ENCODE measurements at regions not wholly inside any gene's neighbourhood (a gene's known extent, or its start where the extent isn't known, plus 50 kb on each side); places are given as distances from the start of the nearest gene placed in this dataset.

GRCh38 chr4:130067419-130067818 is 971.5 kb downstream of the C4orf33 start:
- Histone ChIP-seq H3K4me3 (ENCODE audit: control insufficient read depth in 2 of 3, extremely low read depth in 1 of 3, insufficient read depth in 2 of 3, low read depth in 1 of 3, low read length in 3 of 3) (no peak overlapping the region), H3K9me3 (ENCODE audit: control insufficient read depth, low read depth, low read length) (no peaks in the 10 kb centered on the region), H3K27me3 (ENCODE audit: control insufficient read depth, extremely low read depth, insufficient read depth, low read length) (no peaks in the 10 kb centered on the region), H3K9ac (ENCODE audit: control insufficient read depth, extremely low read depth, insufficient read depth, low read length) (no peak overlapping the region), H4K20me1 (ENCODE audit: control insufficient read depth, extremely low read depth, insufficient read depth, low read length) (no peaks in the 10 kb centered on the region), H3K36me3 (ENCODE audit: control insufficient read depth in 2 of 2, extremely low read depth in 1 of 2, insufficient read depth in 2 of 2, low read length in 2 of 2) (no peaks in the 10 kb centered on the region), H3K27ac (ENCODE audit: control insufficient read depth, insufficient read depth, low read length) (no peak overlapping the region), H3K9me1 (ENCODE audit: control insufficient read depth, extremely low read depth, insufficient read depth, low read length) (no peaks in the 10 kb centered on the region), H3K79me2 (ENCODE audit: control insufficient read depth, insufficient read depth, low read length) (no peaks in the 10 kb centered on the region), H3K4me2 (ENCODE audit: control insufficient read depth, extremely low read depth, insufficient read depth, low read depth, low read length) (no peak overlapping the region), H3K4me1 (ENCODE audit: control insufficient read depth, extremely low read depth, insufficient read depth, low read length) (no peaks in the 10 kb centered on the region), H2AFZ (ENCODE audit: control insufficient read depth, low read length) (no peak overlapping the region)
- no peak for FAIRE-seq
- dilution Hi-C loops (cut with MboI; ENCODE audit: extremely low pct_ligation_motif_present, low sequenced_read_pairs) = no loop called here
- no peak for DNase-seq (ENCODE audit: low read depth, low spot score)
- TF ChIP-seq CTCF (optimal IDR thresholded peaks at IDR 0.05 in 1 of 3, IDR thresholded peaks at IDR 0.05 in 1 of 3, conservative IDR thresholded peaks at IDR 0.05 in 1 of 3; ENCODE audit: extremely low read depth in 1 of 3, insufficient read depth in 2 of 3, low read length in 3 of 3) (no peak), EZH2 (IDR thresholded peaks at IDR 0.05; ENCODE audit: low read length) (no peak)

- H3K9me3 ChIP-seq (ENCODE audit: control insufficient read depth, low read depth, low read length) = no peaks in the 10 kb centered on the region
Measured at GRCh38 chr4:130068072-130068471, 972.1 kb downstream of the C4orf33 start.

More at GRCh38 chr4:130068072-130068471, 972.1 kb downstream of the C4orf33 start:
- FAIRE-seq (no peak), DNase-seq (ENCODE audit: low read depth, low spot score) (no peak)
- H3K36me3 ChIP-seq (ENCODE audit: control insufficient read depth in 2 of 2, extremely low read depth in 1 of 2, insufficient read depth in 2 of 2, low read length in 2 of 2) = no peaks in the 10 kb centered on the region
- H4K20me1 ChIP-seq (ENCODE audit: control insufficient read depth, extremely low read depth, insufficient read depth, low read length) = no peaks in the 10 kb centered on the region
- no peak overlapping the region for H3K9ac ChIP-seq (ENCODE audit: control insufficient read depth, extremely low read depth, insufficient read depth, low read length)
- no peaks in the 10 kb centered on the region for H3K4me1 ChIP-seq (ENCODE audit: control insufficient read depth, extremely low read depth, insufficient read depth, low read length)
- H3K4me2 ChIP-seq (ENCODE audit: control insufficient read depth, extremely low read depth, insufficient read depth, low read depth, low read length) = no peak overlapping the region
- H2AFZ ChIP-seq (ENCODE audit: control insufficient read depth, low read length) = no peak overlapping the region
- TF ChIP-seq EZH2 (IDR thresholded peaks at IDR 0.05; ENCODE audit: low read length) (no peak), CTCF (optimal IDR thresholded peaks at IDR 0.05 in 1 of 3, IDR thresholded peaks at IDR 0.05 in 1 of 3, conservative IDR thresholded peaks at IDR 0.05 in 1 of 3; ENCODE audit: extremely low read depth in 1 of 3, insufficient read depth in 2 of 3, low read length in 3 of 3) (no peak)
- H3K4me3 ChIP-seq (ENCODE audit: control insufficient read depth in 2 of 3, extremely low read depth in 1 of 3, insufficient read depth in 2 of 3, low read depth in 1 of 3, low read length in 3 of 3) = no peak overlapping the region
- no peak overlapping the region for H3K27ac ChIP-seq (ENCODE audit: control insufficient read depth, insufficient read depth, low read length)
- H3K9me1 ChIP-seq (ENCODE audit: control insufficient read depth, extremely low read depth, insufficient read depth, low read length) = no peaks in the 10 kb centered on the region
- dilution Hi-C loops (cut with MboI; ENCODE audit: extremely low pct_ligation_motif_present, low sequenced_read_pairs) = no loop called here
- no peaks in the 10 kb centered on the region for H3K27me3 ChIP-seq (ENCODE audit: control insufficient read depth, extremely low read depth, insufficient read depth, low read length)
- no peaks in the 10 kb centered on the region for H3K79me2 ChIP-seq (ENCODE audit: control insufficient read depth, insufficient read depth, low read length)
